ENCODE measurements at regions not wholly inside any gene's neighbourhood (a gene's known extent, or its start where the extent isn't known, plus 50 kb on each side); places are given as distances from the start of the nearest gene placed in this dataset.
"Not testable (repeated sequence)": the region's sequence is repeated elsewhere in the genome, so short reads cannot be mapped to it uniquely, and the experiment has no call there.

GRCh38 chr13:112145551-112146360, 78.8 kb downstream of the SOX1 start:
- no peak for DNase-seq (ENCODE audit: low spot score)

GRCh38 chr13:112150352-112150751, 83.4 kb downstream of the SOX1 start:
- DNase-seq (ENCODE audit: low spot score) = no peak

DNA sequence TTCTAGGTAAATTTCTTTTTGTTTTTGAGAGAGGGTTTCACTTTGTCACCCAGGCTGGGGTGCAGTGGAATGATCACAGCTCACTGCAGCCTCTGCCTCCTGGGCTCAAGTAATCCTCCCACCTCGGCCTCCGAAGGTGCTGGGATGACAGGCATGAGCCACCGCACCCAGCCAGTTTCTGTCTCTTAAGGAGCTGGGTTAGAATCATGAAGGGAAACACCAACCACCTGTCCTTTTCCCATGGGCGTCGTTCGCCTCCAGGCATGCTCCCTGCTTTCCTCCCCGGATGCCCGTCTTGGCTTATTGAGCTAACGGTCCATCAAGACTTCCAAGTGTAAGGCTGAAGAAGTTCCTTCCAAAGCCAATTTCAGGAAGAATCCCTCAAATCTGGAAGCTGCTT, 85.9 kb downstream of the SOX1 start:
- no peak for DNase-seq (ENCODE audit: low spot score)

GRCh38 chr13:112153364-112153763, 86.4 kb downstream of the SOX1 start:
- DNase-seq (ENCODE audit: low spot score) = no peak

GRCh38 chr13:112153846-112154245, 86.9 kb downstream of the SOX1 start:
- no peak for DNase-seq (ENCODE audit: low spot score)

DNA sequence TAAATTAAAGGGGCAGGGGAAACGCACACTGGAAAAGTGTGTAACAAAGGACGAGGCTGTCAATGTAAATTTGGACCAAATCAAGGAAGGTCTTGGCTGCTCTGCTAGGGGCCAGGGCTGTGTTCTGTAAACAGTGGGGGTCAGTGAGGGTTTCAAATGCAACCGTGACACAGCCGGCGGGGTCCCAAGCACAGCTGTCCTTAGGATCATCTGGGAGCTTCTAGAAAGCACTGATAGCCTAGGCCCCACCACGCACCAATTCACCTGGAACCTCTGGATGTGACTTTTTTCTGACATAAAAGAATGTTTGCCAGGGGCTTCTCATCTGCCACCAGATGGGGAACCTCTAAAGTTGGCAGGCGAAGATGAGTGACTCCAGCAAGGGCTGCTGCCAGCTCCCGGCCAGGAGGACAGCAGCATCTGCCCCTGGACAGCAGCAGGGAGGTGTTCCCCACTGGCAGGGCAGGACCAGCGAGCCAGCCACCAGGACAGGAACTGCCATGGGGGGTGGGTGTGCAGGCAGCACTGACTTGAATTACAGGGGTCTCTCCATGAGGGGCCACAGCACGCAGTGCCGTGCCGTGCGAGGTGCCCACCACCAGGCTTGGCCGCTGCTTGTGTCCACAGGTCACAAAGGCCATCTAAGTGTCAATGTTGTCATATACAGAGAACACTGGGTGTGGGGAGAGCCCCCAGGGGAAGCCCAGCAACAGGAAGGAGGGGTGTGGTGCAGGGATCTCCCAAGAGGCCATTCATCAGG, 87.5 kb downstream of the SOX1 start:
- no peak for DNase-seq (ENCODE audit: low spot score)

GRCh38 chr13:112158961-112159360, 92.0 kb downstream of the SOX1 start:
- no peak for DNase-seq (ENCODE audit: low spot score)

DNA sequence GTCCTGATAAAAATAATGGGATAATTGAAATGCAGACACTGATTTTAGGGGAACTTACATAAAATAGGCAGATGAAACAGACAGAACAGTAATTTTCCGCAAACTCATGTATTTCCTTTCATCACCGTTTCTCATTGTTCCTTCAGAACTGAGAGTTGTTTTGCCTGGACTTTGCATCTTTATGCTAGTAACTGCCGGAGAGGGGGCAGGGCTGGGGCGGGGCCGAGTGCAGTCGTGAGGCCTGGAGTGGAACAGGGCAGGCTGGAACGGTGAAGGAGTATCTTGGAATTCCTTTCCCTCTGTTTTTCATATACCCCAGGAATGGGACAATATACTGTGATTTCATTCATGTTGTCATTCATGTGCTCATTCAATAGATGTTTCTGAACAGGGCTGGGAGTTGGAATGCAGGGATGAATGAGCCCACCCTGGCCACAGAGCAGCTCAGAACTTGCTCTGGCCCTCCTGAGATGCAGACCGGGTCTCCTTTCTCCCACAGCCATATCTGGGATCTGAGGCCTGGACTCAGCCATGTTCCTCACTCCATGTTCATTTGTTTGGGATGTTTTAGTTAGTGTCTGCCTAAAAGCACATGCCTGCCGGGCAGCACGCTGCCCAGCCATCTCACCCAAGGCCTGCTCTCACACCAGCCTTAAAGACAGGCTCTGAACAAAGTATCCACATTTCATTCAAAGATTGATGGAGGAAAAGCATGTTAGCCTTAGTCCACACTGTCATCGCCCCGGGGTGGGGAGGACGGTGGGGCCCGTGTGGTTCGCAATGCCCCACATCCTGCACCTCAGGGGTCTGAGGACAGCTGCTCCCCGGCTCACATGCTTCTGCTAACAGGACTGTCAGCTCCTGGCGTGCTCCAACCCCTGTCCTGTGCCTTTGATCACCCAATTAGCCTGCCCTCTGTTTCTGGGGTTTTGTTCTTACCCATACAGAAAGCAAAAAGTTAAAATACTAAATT, 92.9 kb downstream of the SOX1 start:
- peak; percentile 16 for DNase-seq (ENCODE audit: low spot score)

GRCh38 chr13:112160558-112160957, 93.6 kb downstream of the SOX1 start:
- DNase-seq (ENCODE audit: low spot score) = no peak

DNA sequence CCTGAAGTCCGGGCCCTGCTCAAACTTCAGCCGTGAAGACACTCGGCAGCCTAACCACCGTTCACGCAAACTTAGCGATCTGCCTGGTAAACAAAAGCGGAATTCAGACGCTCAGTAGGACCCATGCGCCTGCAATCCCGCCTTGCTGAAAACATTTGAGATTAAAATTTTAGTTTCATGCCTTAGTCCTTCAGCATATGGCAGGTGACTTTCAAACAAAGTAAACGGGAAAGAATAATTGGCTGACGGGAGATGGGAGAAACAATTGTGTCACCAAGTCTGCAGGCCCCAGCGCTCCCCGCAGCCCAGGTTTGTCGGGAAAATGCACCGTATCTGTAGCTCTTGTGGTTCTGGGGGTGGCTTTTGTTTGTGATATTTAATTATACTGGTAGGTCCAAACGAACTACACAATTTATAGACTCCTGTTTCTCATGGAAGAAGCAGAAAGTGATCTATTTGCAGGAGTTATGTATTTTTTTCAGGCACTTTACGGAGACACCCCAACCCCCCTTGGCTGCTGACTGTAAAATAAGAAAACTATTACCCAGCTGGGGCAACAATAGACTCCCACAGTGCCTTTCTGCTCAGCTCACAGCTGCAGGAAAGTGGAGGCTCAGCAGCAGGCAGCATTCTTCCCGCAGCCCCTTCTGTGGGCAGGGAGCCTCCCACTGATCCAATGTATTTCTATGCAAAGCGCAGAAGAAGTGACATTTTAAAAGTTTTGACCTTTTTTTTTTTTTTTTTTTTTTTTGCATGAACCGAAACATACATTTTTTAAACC, 94.8 kb downstream of the SOX1 start:
- DNase-seq (ENCODE audit: low spot score) = no peak

GRCh38 chr13:112163691-112164660, 97.0 kb downstream of the SOX1 start:
- DNase-seq (ENCODE audit: low spot score) = not testable (repeated sequence)

DNA sequence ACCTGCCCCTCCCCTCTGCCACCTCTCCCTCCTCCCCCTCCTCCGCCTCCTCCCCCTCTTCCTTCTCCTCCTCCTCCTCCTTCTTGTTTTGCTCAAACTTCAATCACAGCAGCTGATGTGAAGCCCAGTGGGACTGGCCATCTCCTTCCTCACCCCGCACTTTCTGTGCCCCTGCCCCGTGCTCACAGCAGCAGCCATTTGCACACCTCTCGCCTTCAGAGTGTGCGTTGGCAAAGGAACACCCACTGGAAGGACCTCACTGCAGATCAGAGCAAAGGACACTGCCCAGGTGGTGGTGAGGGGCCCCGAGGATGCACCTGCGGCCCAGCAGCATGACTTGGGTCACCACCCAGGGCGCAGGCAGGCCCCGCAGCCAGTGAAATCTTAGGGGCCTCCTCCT, 98.8 kb downstream of the SOX1 start:
- no peak for DNase-seq (ENCODE audit: low spot score)

DNA sequence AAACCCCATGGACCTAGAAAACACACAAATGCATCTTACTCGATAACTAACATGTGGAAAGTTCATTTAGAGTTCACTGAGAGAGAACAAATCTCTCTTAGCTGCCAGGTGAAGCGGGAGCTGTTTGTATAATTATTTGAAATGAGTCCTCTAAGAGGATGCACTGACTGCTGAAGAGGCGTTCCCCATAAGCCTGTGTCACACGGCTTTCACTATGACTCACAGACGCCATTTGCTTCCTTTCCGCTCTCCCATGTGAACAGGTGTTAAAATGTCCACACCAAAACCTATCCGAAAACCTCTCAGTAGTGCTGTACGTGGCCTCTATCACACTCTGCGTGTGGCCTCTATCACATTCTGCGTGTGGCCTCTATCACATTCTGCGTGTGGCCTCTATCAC, 101.8 kb downstream of the SOX1 start:
- DNase-seq (ENCODE audit: low spot score) = no peak

GRCh38 chr13:112169941-112170822, 103.2 kb downstream of the SOX1 start:
- no peak for DNase-seq (ENCODE audit: low spot score)

GRCh38 chr13:112170823-112171569, 104.0 kb downstream of the SOX1 start:
- no peak for DNase-seq (ENCODE audit: low spot score)

- no peak for DNase-seq (ENCODE audit: low spot score)
Measured at GRCh38 chr13:112171570-112171965, 104.6 kb downstream of the SOX1 start.

DNA sequence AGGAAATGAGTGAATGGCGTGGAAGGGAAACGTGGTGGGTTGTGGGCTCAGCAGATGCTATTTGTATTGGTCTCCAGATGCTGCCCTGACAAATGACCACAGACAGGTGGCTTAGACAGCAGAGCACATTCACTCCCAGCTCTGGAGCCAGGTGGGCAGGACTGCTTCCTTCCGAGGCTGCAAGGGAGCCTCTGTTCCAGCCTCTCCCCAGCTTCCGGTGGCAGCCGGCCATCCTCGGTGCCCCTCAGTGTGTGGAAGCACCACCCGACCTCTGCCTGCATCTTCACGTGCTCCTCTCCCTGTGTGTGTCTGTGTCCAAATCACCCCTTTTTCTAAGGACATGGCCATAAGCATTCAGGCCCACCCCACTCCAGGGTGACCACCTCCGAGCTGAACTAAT, 105.1 kb downstream of the SOX1 start:
- DNase-seq (ENCODE audit: low spot score) = no peak

DNA sequence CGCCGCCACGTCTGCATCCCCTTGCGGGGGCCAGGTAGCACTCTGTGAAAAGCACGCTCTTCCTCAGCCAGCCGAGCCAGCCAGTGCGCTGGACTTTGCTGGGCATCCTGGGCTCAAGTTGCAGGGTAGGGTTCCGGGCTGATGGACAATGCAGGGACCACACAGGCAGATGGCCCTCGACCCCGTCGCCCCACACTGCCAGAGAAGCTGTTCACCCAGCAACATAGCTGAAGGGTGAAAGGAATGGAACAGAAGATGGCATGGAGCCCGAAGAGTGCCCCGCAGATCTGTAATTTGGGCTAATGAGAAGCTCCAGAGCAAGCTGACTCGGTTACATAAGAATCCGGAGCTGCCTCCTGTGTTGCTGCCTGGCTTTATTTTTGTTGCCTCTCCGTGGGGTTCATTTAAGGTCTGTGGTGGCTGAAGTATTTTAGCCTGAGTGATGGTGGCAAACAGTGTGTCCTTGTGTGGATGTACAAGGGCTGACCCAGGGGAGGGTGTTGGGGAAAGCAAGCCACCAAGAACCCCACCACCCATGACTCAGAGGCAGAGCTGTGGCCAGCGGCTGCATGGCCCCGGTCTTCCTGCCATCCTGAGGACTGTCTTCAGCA, 105.8 kb downstream of the SOX1 start:
- peak; percentile 56 for DNase-seq (ENCODE audit: low spot score)
